GM10266 (cell line): ENCODE measurements at regions not wholly inside any gene's neighbourhood (a gene's known extent, or its start where the extent isn't known, plus 50 kb on each side); places are given as distances from the start of the nearest gene placed in this dataset.
"Not testable (repeated sequence)": the region's sequence is repeated elsewhere in the genome, so short reads cannot be mapped to it uniquely, and the experiment has no call there.

Source experiments
- DNase-seq: peaks from one replicate; pipeline ENCODE4 v3.0.0; 2012; ENCODE audit errors: extremely low spot score
- CTCF ChIP-seq: IDR thresholded peaks from 2 replicates; pipeline ENCODE4 v1.5.1; 2012; ENCODE audit warnings: mild to moderate bottlenecking, low read depth; ENCODE audit not compliant: control insufficient read depth, insufficient read depth; ENCODE audit errors: missing control alignments

DNA sequence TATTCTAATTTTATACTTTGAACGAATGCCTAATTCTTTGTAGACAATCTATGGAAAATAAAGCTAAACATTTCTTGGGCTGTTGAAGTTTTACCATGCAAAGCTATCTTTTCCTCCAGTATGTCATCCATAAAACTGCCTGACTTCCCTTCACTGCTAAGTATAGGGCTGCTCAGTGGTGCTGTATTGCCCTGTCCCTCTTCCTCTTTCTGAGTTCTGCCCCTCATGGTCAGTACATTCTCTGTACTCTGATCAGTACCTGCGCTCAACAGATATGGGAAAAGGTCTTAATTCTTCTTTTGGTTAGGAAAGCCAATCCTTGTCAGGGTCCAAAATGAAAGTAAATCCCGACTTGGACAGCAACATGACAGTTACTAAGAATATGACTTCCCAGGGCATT is 321.9 kb downstream of the RAD51AP2 start:
- DNase-seq: no peak
- no peak for TF ChIP-seq CTCF

GRCh38 chr2:17195016-17195415 is 323.2 kb downstream of the RAD51AP2 start:
- no peak for DNase-seq
- no peak for TF ChIP-seq CTCF

- no peak for TF ChIP-seq CTCF
- no peak for DNase-seq
These were observed 324.2 kb downstream of the RAD51AP2 start for GRCh38 chr2:17194083-17194482.

DNA sequence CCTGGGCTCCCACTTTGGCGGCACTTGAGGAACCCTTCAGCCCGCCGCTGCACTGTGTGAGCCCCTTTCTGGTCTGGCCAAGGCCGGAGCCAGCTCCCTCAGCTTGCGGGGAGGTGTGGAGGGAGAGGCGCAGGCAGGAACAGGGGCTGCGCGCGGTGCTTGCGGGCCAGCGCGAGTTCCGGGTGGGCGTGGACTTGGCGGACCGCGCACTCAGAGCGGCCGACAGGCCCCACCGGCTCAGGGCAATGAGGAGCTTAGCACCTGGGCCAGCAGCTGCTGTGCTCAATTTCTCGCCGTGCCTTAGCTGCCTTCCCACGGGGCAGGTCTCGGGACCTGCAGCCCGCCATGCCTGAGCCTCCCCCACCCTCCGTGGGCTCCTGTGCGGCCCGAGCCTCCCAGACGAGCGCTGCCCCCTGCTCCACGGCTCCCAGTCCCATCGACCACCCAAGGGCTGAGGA is 324.8 kb downstream of the RAD51AP2 start:
- DNase-seq: not testable (repeated sequence)

DNA sequence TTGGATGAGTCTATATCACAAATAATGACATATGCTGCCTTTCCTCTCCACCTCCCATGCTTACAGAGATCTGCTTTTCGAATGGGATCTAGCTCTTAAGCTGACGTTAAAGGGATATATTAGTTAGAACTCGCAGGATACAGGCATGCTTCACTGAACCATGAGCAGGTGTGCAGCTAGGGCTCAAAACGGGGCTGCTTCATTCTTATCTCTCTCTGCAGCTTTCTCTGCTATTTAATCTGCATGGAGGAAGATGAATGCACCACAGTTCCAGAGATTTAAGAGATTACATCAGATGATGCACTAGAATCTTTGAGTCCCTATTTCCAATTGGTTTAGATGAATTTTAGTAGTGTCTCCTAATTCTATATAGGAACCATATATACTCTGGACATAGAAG is 327.0 kb downstream of the RAD51AP2 start:
- TF ChIP-seq CTCF: no peak
- no peak for DNase-seq

GRCh38 chr2:17190527-17190926 is 327.7 kb downstream of the RAD51AP2 start:
- DNase-seq: no peak
- no peak for TF ChIP-seq CTCF

- DNase-seq: no peak
- no peak for TF ChIP-seq CTCF
These were observed 329.5 kb downstream of the RAD51AP2 start for GRCh38 chr2:17188721-17189120.

DNA sequence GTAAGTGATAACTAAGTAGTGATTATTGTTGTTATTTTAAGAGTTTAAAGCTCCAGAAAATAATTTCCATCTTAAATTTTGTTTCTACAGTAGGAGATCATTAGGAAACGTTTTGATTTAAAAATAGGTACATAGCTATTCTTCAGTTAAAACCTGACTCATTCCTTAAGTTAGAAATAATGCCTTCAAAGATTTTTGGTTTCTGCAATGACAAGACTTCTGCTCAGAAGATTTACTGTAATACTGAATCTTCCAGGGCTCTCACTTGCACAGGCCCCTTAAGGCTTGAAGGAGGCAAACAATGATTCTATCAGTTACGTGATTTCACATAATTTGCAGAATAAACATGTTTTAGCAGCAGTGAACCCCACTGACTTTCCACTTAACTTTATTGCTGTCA is 333.7 kb downstream of the RAD51AP2 start:
- no peak for TF ChIP-seq CTCF
- DNase-seq: no peak
